ENCODE measurements at regions not wholly inside any gene's neighbourhood (a gene's known extent, or its start where the extent isn't known, plus 50 kb on each side); places are given as distances from the start of the nearest gene placed in this dataset.

- H3K4me3 ChIP-seq (ENCODE audit: low read depth, low read length, poor library complexity, severe bottlenecking), result no peak overlapping the region
- CTCF ChIA-PET, result no interaction called here
- no peak for TF ChIP-seq EZH2 (IDR thresholded peaks at IDR 0.05; ENCODE audit: borderline replicate concordance, low read depth, low read length, poor library complexity, severe bottlenecking)
- TF ChIP-seq, protein P1, sequence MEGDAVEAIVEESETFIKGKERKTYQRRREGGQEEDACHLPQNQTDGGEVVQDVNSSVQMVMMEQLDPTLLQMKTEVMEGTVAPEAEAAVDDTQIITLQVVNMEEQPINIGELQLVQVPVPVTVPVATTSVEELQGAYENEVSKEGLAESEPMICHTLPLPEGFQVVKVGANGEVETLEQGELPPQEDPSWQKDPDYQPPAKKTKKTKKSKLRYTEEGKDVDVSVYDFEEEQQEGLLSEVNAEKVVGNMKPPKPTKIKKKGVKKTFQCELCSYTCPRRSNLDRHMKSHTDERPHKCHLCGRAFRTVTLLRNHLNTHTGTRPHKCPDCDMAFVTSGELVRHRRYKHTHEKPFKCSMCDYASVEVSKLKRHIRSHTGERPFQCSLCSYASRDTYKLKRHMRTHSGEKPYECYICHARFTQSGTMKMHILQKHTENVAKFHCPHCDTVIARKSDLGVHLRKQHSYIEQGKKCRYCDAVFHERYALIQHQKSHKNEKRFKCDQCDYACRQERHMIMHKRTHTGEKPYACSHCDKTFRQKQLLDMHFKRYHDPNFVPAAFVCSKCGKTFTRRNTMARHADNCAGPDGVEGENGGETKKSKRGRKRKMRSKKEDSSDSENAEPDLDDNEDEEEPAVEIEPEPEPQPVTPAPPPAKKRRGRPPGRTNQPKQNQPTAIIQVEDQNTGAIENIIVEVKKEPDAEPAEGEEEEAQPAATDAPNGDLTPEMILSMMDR (conservative IDR thresholded peaks at IDR 0.05; ENCODE audit: low read depth, low read length), result no peak
- intact Hi-C loops (cut with micrococcal nuclease; ENCODE audit: unreplicated experiment), result no loop called here
- POLR2A ChIA-PET (ENCODE audit: low non-redundant PET), result no interaction called here
- no peaks in the 10 kb centered on the region for H3K4me1 ChIP-seq (ENCODE audit: insufficient read depth, low read length, poor library complexity, severe bottlenecking)
- no peaks in the 10 kb centered on the region for H3K9me3 ChIP-seq (ENCODE audit: low read depth, low read length, poor library complexity, severe bottlenecking)
- no peaks in the 10 kb centered on the region for H3K36me3 ChIP-seq (ENCODE audit: insufficient read depth, low read length, poor library complexity, severe bottlenecking)
- BruUV-seq (replicated peaks), result no TSS peak
- DNase-seq (ENCODE audit: low spot score), result no peak
- H3K27ac ChIP-seq (ENCODE audit: low read depth, low read length, poor library complexity, severe bottlenecking), result no peak overlapping the region
- H3K27me3 ChIP-seq (replicated peaks; ENCODE audit: insufficient read depth, low read depth, low read length, poor library complexity), result no peaks in the 10 kb centered on the region
These were observed 183.5 kb upstream of the MAF start for GRCh38 chr16:79784007-79784406.

DNA sequence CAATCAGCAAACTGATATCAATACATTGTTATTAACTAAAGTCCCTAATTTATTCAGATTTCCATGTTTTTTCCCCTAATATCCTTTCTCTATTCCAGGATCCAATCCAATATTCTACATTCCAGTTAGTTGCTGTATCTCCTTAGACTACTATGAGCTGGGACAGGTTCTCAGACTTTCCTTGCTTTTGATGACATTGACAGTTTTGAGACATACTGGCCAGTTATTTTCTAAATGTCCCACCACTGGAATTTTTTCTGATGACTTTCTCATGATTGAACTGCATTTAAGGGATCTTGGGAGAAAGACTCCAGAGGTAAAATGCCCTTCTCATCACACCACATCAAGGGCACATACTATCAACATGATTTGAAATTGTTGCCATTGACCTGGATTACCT, 177.1 kb upstream of the MAF start:
- Histone ChIP-seq H3K27ac (ENCODE audit: low read depth, low read length, poor library complexity, severe bottlenecking) (no peak overlapping the region), H3K27me3 (replicated peaks; ENCODE audit: insufficient read depth, low read depth, low read length, poor library complexity) (no peaks in the 10 kb centered on the region), H3K4me3 (ENCODE audit: low read depth, low read length, poor library complexity, severe bottlenecking) (no peak overlapping the region), H3K36me3 (ENCODE audit: insufficient read depth, low read length, poor library complexity, severe bottlenecking) (no peaks in the 10 kb centered on the region), H3K9me3 (ENCODE audit: low read depth, low read length, poor library complexity, severe bottlenecking) (no peaks in the 10 kb centered on the region), H3K4me1 (ENCODE audit: insufficient read depth, low read length, poor library complexity, severe bottlenecking) (no peaks in the 10 kb centered on the region)
- TF ChIP-seq, protein P1 (conservative IDR thresholded peaks at IDR 0.05; ENCODE audit: low read depth, low read length), result no peak
- TF ChIP-seq EZH2 (IDR thresholded peaks at IDR 0.05; ENCODE audit: borderline replicate concordance, low read depth, low read length, poor library complexity, severe bottlenecking), result no peak
- POLR2A ChIA-PET (ENCODE audit: low non-redundant PET), result no interaction called here
- intact Hi-C loops (cut with micrococcal nuclease; ENCODE audit: unreplicated experiment), result no loop called here
- no peak for DNase-seq (ENCODE audit: low spot score)
- BruUV-seq (replicated peaks), result no TSS peak
- CTCF ChIA-PET, result no interaction called here

- ChIA-PET POLR2A (ENCODE audit: low non-redundant PET) (no interaction called here), CTCF (no interaction called here)
- BruUV-seq (replicated peaks), result no TSS peak
- Histone ChIP-seq H3K27ac (ENCODE audit: low read depth, low read length, poor library complexity, severe bottlenecking) (no peak overlapping the region), H3K4me3 (ENCODE audit: low read depth, low read length, poor library complexity, severe bottlenecking) (no peak overlapping the region), H3K27me3 (replicated peaks; ENCODE audit: insufficient read depth, low read depth, low read length, poor library complexity) (no peaks in the 10 kb centered on the region), H3K36me3 (ENCODE audit: insufficient read depth, low read length, poor library complexity, severe bottlenecking) (no peaks in the 10 kb centered on the region), H3K9me3 (ENCODE audit: low read depth, low read length, poor library complexity, severe bottlenecking) (no peaks in the 10 kb centered on the region), H3K4me1 (ENCODE audit: insufficient read depth, low read length, poor library complexity, severe bottlenecking) (no peaks in the 10 kb centered on the region)
- DNase-seq (ENCODE audit: low spot score), result no peak
- intact Hi-C loops (cut with micrococcal nuclease; ENCODE audit: unreplicated experiment), result no loop called here
- no peak for TF ChIP-seq EZH2 (IDR thresholded peaks at IDR 0.05; ENCODE audit: borderline replicate concordance, low read depth, low read length, poor library complexity, severe bottlenecking)
- TF ChIP-seq, protein P1 (conservative IDR thresholded peaks at IDR 0.05; ENCODE audit: low read depth, low read length), result no peak
These were observed 175.8 kb upstream of the MAF start for GRCh38 chr16:79776243-79776847.
